RWPE1 (cell line): ENCODE measurements at regions not wholly inside any gene's neighbourhood (a gene's known extent, or its start where the extent isn't known, plus 50 kb on each side); places are given as distances from the start of the nearest gene placed in this dataset.

Experiments used
- CTCF ChIA-PET: fragments of 350-600 bp; sonication (Branson Sonifier 250); formaldehyde crosslinking; extraction: SDS; loops from one replicate; lab custom pipeline; 2021; lab: Yijun Ruan, JAX
- POLR2A ChIA-PET: fragments of 400-600 bp; formaldehyde crosslinking; extraction: SDS; loops from one replicate; lab custom pipeline; 2020; ENCODE audit warnings: antibody characterized with exemption; ENCODE audit not compliant: low non-redundant PET; lab: Yijun Ruan, JAX
- DNase-seq: peaks from one replicate; pipeline ENCODE4 v3.0.0; 2012; ENCODE audit warnings: low spot score
- H3K27ac ChIP-seq: fragments of 450-650 bp; 2 replicates; pipeline ENCODE4 v1.5.1; 2017
- CTCF ChIP-seq: fragments of 450-650 bp; conservative IDR thresholded peaks from 2 replicates; pipeline ENCODE4 v1.5.1; 2017; ENCODE audit warnings: low read depth, mild to moderate bottlenecking

- DNase-seq, result no peak
- CTCF ChIA-PET, result interaction anchor here (0.6 kb wide), 1 partner anchor 875 kb away, joined by 3 read pairs; no protein-coding TSS in a partner anchor
- POLR2A ChIA-PET, result no interaction called here
- no peak for TF ChIP-seq CTCF
- H3K27ac ChIP-seq, result no peak overlapping the region
Measured at GRCh38 chr13:78827471-78827870, 168.5 kb upstream of the OBI1 start.

- ChIA-PET POLR2A (no interaction called here), CTCF (no interaction called here)
- no peak for DNase-seq
- H3K27ac ChIP-seq, result no peak overlapping the region
- no peak for TF ChIP-seq CTCF
Measured at GRCh38 chr13:78826936-78827335, 168.0 kb upstream of the OBI1 start.

GRCh38 chr13:78826312-78826711 lies 167.4 kb upstream of the OBI1 start:
- no peak for DNase-seq
- no peak overlapping the region for H3K27ac ChIP-seq
- CTCF ChIA-PET, result no interaction called here
- no peak for TF ChIP-seq CTCF
- POLR2A ChIA-PET, result no interaction called here

- no peak for DNase-seq
- H3K27ac ChIP-seq, result no peak overlapping the region
- TF ChIP-seq CTCF, result no peak
- ChIA-PET POLR2A (no interaction called here), CTCF (no interaction called here)
Measured at GRCh38 chr13:78820541-78820940, 161.6 kb upstream of the OBI1 start.

- TF ChIP-seq CTCF, result no peak
- no peak overlapping the region for H3K27ac ChIP-seq
- no peak for DNase-seq
- CTCF ChIA-PET, result interaction anchor here (0.5 kb wide), 1 partner anchor 147 kb away, joined by 4 read pairs; no protein-coding TSS in a partner anchor
- POLR2A ChIA-PET, result no interaction called here
Measured at GRCh38 chr13:78816592-78816991, 157.6 kb upstream of the OBI1 start.

- H3K27ac ChIP-seq, result no peak overlapping the region
- POLR2A ChIA-PET, result no interaction called here
- CTCF ChIA-PET, result interaction anchor here (0.5 kb wide), 1 partner anchor 147 kb away, joined by 4 read pairs; no protein-coding TSS in a partner anchor
- DNase-seq, result no peak
- TF ChIP-seq CTCF, result no peak
Measured at GRCh38 chr13:78816154-78816553, 157.2 kb upstream of the OBI1 start.
